ENCODE measurements at regions not wholly inside any gene's neighbourhood (a gene's known extent, or its start where the extent isn't known, plus 50 kb on each side); places are given as distances from the start of the nearest gene placed in this dataset.

DNA sequence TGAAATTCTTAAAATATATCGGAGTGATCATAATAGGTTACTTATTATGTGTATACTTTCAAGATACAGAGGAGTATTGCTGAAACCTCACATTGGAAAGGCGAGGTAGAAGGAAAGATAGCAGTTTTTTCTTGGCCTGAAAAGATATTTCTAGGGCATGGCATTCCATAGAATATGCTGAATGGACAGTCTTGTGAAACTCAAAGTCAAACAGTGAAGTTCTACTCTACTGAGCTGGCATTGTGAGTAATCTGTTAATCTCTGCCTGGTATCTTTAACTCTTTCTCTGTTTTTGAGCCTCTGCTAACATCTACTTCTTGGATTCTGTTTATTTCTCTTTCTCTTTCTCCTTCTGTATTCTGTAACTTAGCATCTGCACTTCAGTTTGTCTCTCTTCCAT lies 176.3 kb upstream of the ZBTB20 start:
- Histone ChIP-seq H3K27me3 (ENCODE audit: control insufficient read depth, insufficient read depth, low read length, poor library complexity, severe bottlenecking) (no peaks in the 10 kb centered on the region), H3K36me3 (ENCODE audit: control insufficient read depth, insufficient read depth, low read length) (no peaks in the 10 kb centered on the region), H3K4me3 (ENCODE audit: insufficient read depth, low read depth, low read length) (no peak overlapping the region), H3K27ac (ENCODE audit: insufficient read depth, low read depth, low read length, poor library complexity, severe bottlenecking) (no peak overlapping the region), H3K4me1 (ENCODE audit: control insufficient read depth, insufficient read depth, low read length) (no peaks in the 10 kb centered on the region), H3K9me3 (ENCODE audit: control insufficient read depth, low read length) (no peaks in the 10 kb centered on the region)
- WGBS, 2 experiments: 93 to 99% methylated on average over 2 of the region's 2 CpGs

GRCh38 chr3:115324056-115324455 lies 177.0 kb upstream of the ZBTB20 start:
- H3K27ac ChIP-seq (ENCODE audit: insufficient read depth, low read depth, low read length, poor library complexity, severe bottlenecking): no peak overlapping the region
- H3K36me3 ChIP-seq (ENCODE audit: control insufficient read depth, insufficient read depth, low read length): no peaks in the 10 kb centered on the region
- no CpG with 5 or more reads among the region's 1 CpG for WGBS, 2 experiments
- no peaks in the 10 kb centered on the region for H3K4me1 ChIP-seq (ENCODE audit: control insufficient read depth, insufficient read depth, low read length)
- no peaks in the 10 kb centered on the region for H3K9me3 ChIP-seq (ENCODE audit: control insufficient read depth, low read length)
- H3K4me3 ChIP-seq (ENCODE audit: insufficient read depth, low read depth, low read length): no peak overlapping the region
- no peaks in the 10 kb centered on the region for H3K27me3 ChIP-seq (ENCODE audit: control insufficient read depth, insufficient read depth, low read length, poor library complexity, severe bottlenecking)

- Histone ChIP-seq H3K36me3 (ENCODE audit: control insufficient read depth, insufficient read depth, low read length) (no peaks in the 10 kb centered on the region), H3K27me3 (ENCODE audit: control insufficient read depth, insufficient read depth, low read length, poor library complexity, severe bottlenecking) (no peaks in the 10 kb centered on the region), H3K4me1 (ENCODE audit: control insufficient read depth, insufficient read depth, low read length) (no peaks in the 10 kb centered on the region), H3K4me3 (ENCODE audit: insufficient read depth, low read depth, low read length) (no peak overlapping the region), H3K9me3 (ENCODE audit: control insufficient read depth, low read length) (no peaks in the 10 kb centered on the region), H3K27ac (ENCODE audit: insufficient read depth, low read depth, low read length, poor library complexity, severe bottlenecking) (no peak overlapping the region)
- WGBS, 2 experiments: 30 to 36% methylated on average over 2 of the region's 2 CpGs
These were observed 178.5 kb upstream of the ZBTB20 start for GRCh38 chr3:115325539-115325938.

DNA sequence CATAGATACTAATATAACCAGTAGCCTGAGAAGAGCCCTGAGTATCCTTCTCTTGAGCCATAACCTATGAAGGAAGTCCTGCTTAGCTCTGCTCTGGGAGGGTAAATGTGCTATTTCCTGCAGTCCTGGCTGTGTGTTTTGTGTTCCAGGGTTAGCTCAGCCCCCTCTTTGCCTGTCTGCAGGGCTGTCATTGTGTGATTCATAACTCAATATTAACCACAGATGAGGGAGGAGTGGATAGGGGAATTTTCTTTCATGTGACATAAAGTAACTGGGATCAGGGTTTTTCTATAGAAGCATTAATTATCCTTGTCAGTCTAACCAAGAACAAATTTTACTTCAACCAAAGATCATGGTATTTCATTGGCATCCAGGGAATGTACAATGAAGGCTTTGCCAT lies 183.3 kb upstream of the ZBTB20 start:
- Histone ChIP-seq H3K27ac (ENCODE audit: insufficient read depth, low read depth, low read length, poor library complexity, severe bottlenecking) (no peak overlapping the region), H3K36me3 (ENCODE audit: control insufficient read depth, insufficient read depth, low read length) (no peaks in the 10 kb centered on the region), H3K9me3 (ENCODE audit: control insufficient read depth, low read length) (no peaks in the 10 kb centered on the region), H3K4me1 (ENCODE audit: control insufficient read depth, insufficient read depth, low read length) (no peaks in the 10 kb centered on the region), H3K4me3 (ENCODE audit: insufficient read depth, low read depth, low read length) (no peak overlapping the region), H3K27me3 (ENCODE audit: control insufficient read depth, insufficient read depth, low read length, poor library complexity, severe bottlenecking) (no peaks in the 10 kb centered on the region)

- H3K27me3 ChIP-seq (ENCODE audit: control insufficient read depth, insufficient read depth, low read length, poor library complexity, severe bottlenecking): no peaks in the 10 kb centered on the region
- no peak overlapping the region for H3K4me3 ChIP-seq (ENCODE audit: insufficient read depth, low read depth, low read length)
- no peaks in the 10 kb centered on the region for H3K4me1 ChIP-seq (ENCODE audit: control insufficient read depth, insufficient read depth, low read length)
- WGBS, 2 experiments: 92 to 100% methylated on average over 2 of the region's 2 CpGs
- no peak overlapping the region for H3K27ac ChIP-seq (ENCODE audit: insufficient read depth, low read depth, low read length, poor library complexity, severe bottlenecking)
- no peaks in the 10 kb centered on the region for H3K36me3 ChIP-seq (ENCODE audit: control insufficient read depth, insufficient read depth, low read length)
- no peaks in the 10 kb centered on the region for H3K9me3 ChIP-seq (ENCODE audit: control insufficient read depth, low read length)
These were observed 185.9 kb upstream of the ZBTB20 start for GRCh38 chr3:115332998-115333397.

DNA sequence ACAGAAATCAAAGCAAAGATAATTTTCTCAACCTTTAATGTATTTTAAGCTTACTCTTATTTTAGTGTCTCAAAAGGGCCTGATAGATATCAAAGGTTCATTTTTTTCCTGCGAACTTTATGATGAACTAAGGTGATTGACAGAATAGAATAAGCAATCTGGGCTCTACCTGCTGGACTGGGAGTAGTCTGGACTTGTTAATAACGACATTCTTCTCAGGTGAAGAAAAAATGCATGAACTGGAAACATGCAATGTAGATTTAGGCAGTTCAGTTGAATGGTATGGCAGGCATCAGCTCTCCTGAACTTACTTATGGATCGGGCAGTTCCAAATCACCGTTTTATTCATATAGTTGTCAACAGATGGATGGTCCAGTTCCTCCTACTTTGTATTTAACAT lies 189.7 kb upstream of the ZBTB20 start:
- H3K9me3 ChIP-seq (ENCODE audit: control insufficient read depth, low read length): no peaks in the 10 kb centered on the region
- no peak overlapping the region for H3K27ac ChIP-seq (ENCODE audit: insufficient read depth, low read depth, low read length, poor library complexity, severe bottlenecking)
- no peak overlapping the region for H3K4me3 ChIP-seq (ENCODE audit: insufficient read depth, low read depth, low read length)
- no peaks in the 10 kb centered on the region for H3K4me1 ChIP-seq (ENCODE audit: control insufficient read depth, insufficient read depth, low read length)
- WGBS, 2 experiments: 84 to 89% methylated on average over 4 of the region's 4 CpGs
- H3K27me3 ChIP-seq (ENCODE audit: control insufficient read depth, insufficient read depth, low read length, poor library complexity, severe bottlenecking): no peaks in the 10 kb centered on the region
- no peaks in the 10 kb centered on the region for H3K36me3 ChIP-seq (ENCODE audit: control insufficient read depth, insufficient read depth, low read length)

DNA sequence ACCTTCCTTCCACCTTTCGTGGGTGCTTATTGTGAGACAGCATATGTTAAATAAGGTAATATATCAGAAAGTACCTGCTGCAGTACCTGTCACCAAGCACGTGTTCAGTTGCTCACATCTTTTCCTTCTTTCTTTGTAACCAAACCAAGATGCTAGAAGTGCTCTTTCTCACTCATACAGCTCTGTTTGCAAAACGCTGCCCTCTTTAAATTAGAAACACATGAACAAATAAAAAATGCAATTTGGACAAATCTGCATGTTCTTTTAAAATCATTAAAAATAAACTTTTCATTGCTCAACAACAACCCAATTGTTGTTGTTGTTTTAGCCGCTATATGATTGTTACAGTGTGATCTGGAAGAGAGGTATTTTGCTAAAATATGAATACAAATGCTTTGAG lies 193.5 kb upstream of the ZBTB20 start:
- Histone ChIP-seq H3K27me3 (ENCODE audit: control insufficient read depth, insufficient read depth, low read length, poor library complexity, severe bottlenecking) (no peaks in the 10 kb centered on the region), H3K27ac (ENCODE audit: insufficient read depth, low read depth, low read length, poor library complexity, severe bottlenecking) (no peak overlapping the region), H3K36me3 (ENCODE audit: control insufficient read depth, insufficient read depth, low read length) (no peaks in the 10 kb centered on the region), H3K4me1 (ENCODE audit: control insufficient read depth, insufficient read depth, low read length) (peaks cover 7% of the 10 kb centered on the region), H3K4me3 (ENCODE audit: insufficient read depth, low read depth, low read length) (no peak overlapping the region), H3K9me3 (ENCODE audit: control insufficient read depth, low read length) (no peaks in the 10 kb centered on the region)
- 92 to 97% methylated on average over 2 to 4 of the region's 4 CpGs for WGBS, 2 experiments

GRCh38 chr3:115341208-115341607 lies 194.1 kb upstream of the ZBTB20 start:
- H3K36me3 ChIP-seq (ENCODE audit: control insufficient read depth, insufficient read depth, low read length): no peaks in the 10 kb centered on the region
- H3K4me1 ChIP-seq (ENCODE audit: control insufficient read depth, insufficient read depth, low read length): peaks cover 7% of the 10 kb centered on the region
- H3K27me3 ChIP-seq (ENCODE audit: control insufficient read depth, insufficient read depth, low read length, poor library complexity, severe bottlenecking): no peaks in the 10 kb centered on the region
- 95 to 100% methylated on average over 1 of the region's 1 CpG for WGBS, 2 experiments
- no peaks in the 10 kb centered on the region for H3K9me3 ChIP-seq (ENCODE audit: control insufficient read depth, low read length)
- H3K27ac ChIP-seq (ENCODE audit: insufficient read depth, low read depth, low read length, poor library complexity, severe bottlenecking): no peak overlapping the region
- no peak overlapping the region for H3K4me3 ChIP-seq (ENCODE audit: insufficient read depth, low read depth, low read length)

- Histone ChIP-seq H3K9me3 (ENCODE audit: control insufficient read depth, low read length) (no peaks in the 10 kb centered on the region), H3K4me1 (ENCODE audit: control insufficient read depth, insufficient read depth, low read length) (peaks cover 15% of the 10 kb centered on the region), H3K27ac (ENCODE audit: insufficient read depth, low read depth, low read length, poor library complexity, severe bottlenecking) (no peak overlapping the region), H3K27me3 (ENCODE audit: control insufficient read depth, insufficient read depth, low read length, poor library complexity, severe bottlenecking) (no peaks in the 10 kb centered on the region), H3K36me3 (ENCODE audit: control insufficient read depth, insufficient read depth, low read length) (no peaks in the 10 kb centered on the region), H3K4me3 (ENCODE audit: insufficient read depth, low read depth, low read length) (no peak overlapping the region)
- WGBS, 2 experiments: 33 to 60% methylated on average over 1 to 2 of the region's 2 CpGs
These were observed 200.6 kb upstream of the ZBTB20 start for GRCh38 chr3:115347737-115348136.

DNA sequence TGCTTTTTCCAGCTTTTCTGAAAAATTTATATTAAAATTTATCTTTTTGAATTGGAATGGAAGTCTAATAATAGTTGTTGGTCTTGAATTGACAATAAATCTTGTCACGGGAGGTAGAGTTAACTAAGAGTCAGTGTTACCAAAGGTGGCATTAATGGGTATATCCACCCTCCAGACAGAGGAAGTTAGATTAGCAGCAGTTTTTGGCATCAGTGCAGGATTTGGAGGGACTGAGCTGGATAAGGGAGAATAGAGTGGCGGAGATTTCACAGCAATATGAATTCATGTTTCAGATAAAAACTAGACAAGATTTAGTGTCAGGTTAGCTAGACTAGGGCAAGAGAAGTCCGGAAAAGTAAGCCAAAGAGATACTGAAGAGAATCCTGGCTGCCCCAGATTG lies 201.3 kb upstream of the ZBTB20 start:
- Histone ChIP-seq H3K27ac (ENCODE audit: insufficient read depth, low read depth, low read length, poor library complexity, severe bottlenecking) (no peak overlapping the region), H3K27me3 (ENCODE audit: control insufficient read depth, insufficient read depth, low read length, poor library complexity, severe bottlenecking) (no peaks in the 10 kb centered on the region), H3K9me3 (ENCODE audit: control insufficient read depth, low read length) (no peaks in the 10 kb centered on the region), H3K4me3 (ENCODE audit: insufficient read depth, low read depth, low read length) (no peak overlapping the region), H3K4me1 (ENCODE audit: control insufficient read depth, insufficient read depth, low read length) (peaks cover 15% of the 10 kb centered on the region), H3K36me3 (ENCODE audit: control insufficient read depth, insufficient read depth, low read length) (no peaks in the 10 kb centered on the region)
- WGBS, 2 experiments: 93 to 96% methylated on average over 3 of the region's 3 CpGs
